ENCODE measurements at regions not wholly inside any gene's neighbourhood (a gene's known extent, or its start where the extent isn't known, plus 50 kb on each side); places are given as distances from the start of the nearest gene placed in this dataset.
A peak's percentile ranks its signal among the peaks of the same experiment; 100 is the strongest.

- DNase-seq: no peak
Measured at GRCh38 chr1:229196404-229197264, 74.3 kb upstream of the RAB4A start.

- no peak for DNase-seq
Measured at GRCh38 chr1:229197265-229197585, 73.7 kb upstream of the RAB4A start.

DNA sequence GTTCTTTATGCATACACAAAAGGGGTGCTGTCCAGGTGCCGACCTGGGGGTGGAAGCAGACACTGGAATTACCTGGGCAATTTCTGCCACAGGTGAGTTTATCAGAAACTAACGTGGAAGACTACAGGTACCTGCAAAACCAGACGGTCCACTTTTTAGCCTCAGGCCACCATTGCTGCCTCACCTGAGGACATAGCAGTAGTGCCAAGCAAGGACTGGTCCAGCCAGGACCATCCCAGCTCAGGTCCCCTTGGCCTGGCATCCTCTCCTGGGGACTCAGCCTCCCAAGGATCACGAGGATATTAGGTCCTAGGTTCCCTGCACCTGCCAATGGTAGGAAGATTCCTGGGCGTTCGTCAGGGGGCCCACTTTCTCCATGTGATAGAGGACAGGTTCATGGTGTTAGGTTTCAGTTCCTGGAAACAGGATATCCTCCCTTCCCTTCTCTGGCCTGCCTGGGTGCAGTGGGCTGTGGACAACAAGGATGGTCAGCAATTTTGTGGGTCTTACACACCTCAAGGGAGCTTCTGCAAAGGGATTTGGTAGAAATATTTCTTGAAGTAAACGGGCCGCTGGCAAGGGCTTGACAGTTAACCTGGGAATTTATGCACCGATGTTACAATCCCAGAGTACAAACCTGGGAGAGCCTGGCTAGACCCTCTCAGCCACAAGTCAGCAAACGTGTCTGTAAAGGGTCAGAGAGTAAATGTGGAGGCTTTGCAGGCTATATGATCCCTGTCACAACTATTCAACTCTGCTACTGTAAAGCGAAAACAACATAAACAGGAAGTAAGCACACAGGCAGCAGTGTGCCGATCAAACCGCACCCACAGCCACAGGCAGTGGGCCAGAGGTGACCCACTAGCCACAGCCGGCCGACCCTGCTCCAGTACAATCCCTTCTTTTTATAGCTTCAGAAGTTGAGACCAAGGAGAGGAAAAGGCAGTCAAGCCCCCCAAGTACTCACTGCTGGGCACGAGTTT, 71.4 kb upstream of the RAB4A start:
- DNase-seq: no peak

DNA sequence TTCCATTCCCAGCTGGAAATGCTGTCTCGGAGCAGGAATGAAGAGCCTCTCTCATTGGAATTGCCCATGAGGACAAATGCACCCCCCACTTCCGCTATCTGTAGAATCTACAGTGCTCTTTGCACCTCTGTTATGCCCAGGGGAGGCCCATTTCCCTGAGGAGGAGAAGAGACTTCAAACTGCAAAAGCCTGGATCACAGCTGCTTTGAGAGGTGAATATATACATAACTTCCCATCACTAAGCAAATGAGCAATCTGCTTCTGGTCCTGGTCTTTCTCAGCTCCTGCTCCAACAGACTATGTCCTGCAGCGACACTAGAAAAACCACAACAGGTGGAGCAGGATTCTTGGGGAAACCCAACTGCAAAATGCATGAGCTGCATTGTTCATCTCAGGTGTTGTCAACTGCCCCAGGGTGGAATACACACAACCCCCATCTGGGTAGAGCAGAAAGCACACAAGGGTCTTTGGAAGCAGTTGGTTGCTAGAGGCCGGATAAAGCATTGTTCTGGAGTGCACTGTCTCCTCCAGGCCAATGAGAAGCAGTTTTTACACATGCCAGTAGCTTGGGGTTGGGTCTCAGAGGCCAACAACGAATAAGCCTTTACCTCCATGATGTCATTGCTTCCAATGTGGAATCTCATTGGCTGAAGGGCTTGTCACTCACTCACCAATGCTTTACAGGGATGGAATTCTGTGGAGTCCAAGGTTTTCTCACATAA, 67.7 kb upstream of the RAB4A start:
- DNase-seq: no peak

GRCh38 chr1:229203991-229204632, 66.8 kb upstream of the RAB4A start:
- no peak for DNase-seq

GRCh38 chr1:229204921-229205777, 65.8 kb upstream of the RAB4A start:
- no peak for DNase-seq

- no peak for DNase-seq
Measured at GRCh38 chr1:229205854-229206253, 65.1 kb upstream of the RAB4A start.

- no peak for DNase-seq
Measured at GRCh38 chr1:229207916-229208315, 63.0 kb upstream of the RAB4A start.

DNA sequence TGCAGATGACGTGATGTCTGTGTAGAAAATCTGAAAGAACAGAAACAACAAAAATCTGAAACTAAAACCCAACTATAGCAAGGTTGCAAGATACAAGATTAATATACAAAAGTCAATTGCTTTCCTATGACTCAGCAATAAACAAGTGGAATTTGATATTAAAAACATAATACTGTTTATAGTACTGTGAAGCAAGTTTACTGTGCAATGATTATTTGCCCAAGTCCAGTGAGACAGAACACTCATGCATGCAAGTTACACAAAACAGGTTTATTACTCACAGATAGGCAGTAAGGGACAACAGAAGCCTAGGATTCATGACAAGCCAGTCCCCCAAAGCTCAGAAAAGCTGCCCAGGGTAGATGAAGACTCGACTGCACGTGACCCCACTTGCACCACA, 62.4 kb upstream of the RAB4A start:
- DNase-seq: no peak

DNA sequence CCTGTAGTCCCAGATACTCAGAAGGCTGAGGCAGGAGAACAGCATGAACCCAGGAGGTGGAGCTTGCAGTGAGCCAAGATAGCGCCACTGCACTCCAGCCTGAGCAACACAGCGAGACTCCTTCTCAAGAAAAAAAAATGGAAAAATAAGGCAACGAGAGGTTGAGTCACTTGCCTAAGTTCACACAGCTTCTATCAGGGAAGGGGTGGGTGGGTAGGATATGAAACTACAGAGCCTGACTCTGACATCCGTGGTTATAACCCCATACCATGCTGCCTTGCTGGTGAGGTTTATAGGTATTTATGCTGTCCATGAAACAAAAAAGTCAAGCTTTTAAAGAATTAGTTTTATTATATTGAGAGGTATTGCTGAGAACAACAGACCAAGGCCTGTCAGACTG, 61.5 kb upstream of the RAB4A start:
- no peak for DNase-seq

GRCh38 chr1:229209816-229210215, 61.1 kb upstream of the RAB4A start:
- DNase-seq: no peak

DNA sequence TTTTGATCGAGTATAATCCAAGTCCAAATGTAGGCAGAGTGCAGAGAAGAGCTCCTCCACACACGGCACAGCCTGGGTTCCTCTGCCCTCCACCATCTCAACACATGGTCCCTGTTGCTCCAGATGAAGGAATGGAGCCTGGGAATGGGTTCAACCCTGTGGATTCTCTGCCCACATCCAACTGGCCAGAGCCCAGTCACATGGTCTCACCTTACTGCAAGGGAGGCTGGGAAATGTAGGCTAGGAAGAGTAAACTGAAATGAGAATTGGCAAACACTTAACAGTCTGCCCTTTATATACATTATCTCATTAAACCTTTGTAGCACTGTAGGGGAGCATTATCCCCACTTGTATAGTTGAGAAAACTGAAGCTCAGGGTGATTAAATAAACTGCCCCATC, 60.1 kb upstream of the RAB4A start:
- DNase-seq: no peak

DNA sequence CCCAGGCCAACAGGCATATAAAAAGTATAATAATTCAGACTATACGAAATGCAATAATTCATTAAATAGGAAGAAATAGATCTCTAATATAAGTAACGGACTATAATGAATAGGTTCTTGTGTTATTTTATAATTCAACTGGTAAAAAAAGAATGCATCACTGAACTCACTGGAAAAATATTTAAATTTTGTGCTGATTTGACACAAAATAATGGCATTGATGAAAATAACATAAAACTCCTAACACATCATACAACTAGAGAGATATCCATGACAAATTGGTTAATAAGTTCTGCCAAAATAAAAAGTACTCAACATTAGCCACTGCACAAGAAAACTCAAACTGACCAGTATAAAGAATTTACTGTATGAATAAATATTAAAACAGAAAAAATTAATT, 57.1 kb upstream of the RAB4A start:
- no peak for DNase-seq

- no peak for DNase-seq
Measured at GRCh38 chr1:229217716-229218115, 53.2 kb upstream of the RAB4A start.

DNA sequence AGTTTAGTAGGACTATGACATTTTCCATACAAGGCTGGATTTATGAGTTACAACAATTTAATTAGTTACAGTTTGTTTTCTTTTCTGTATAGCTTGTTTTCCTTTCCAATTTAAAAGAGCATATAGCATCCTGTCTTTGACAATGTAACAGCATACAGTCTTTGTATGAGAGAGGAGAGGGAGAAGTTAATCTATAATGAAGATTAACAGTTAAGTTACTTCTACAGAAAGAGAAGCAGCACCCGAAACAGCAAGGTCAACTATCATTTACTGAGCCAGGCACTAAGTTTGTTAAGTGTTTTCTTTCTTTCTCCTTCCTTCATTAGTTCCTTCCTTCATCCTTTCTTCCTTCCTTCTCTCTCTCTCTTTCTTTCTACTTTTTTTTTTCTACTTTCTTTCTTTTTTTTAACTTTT, 52.3 kb upstream of the RAB4A start:
- DNase-seq: no peak

DNA sequence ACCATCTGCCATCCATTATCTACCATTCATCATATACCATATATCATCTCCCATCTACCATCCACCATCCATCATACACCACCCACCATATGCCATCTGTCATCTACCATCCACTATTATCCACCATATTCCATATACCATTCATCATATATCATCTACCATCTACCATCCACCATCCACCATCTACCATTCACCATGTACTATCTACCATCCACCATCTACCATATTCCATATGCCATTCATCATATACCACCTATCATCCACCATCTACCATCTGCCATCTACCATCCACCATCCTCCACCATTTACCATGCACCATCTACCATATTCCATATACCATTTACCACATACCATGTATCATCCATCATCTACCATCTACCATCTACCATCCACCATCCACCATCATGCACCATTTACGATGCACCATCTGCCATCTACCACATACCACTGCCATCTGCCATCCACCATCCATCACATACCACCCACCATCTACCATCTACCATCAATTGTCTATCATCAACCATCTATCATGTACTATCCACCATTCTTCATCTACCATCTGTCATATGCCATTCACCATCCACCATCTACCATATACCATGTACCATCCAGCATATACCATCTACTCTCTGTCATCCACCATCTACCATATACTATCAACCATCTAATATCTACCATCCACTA, 50.6 kb upstream of the RAB4A start:
- DNase-seq: no peak

DNA sequence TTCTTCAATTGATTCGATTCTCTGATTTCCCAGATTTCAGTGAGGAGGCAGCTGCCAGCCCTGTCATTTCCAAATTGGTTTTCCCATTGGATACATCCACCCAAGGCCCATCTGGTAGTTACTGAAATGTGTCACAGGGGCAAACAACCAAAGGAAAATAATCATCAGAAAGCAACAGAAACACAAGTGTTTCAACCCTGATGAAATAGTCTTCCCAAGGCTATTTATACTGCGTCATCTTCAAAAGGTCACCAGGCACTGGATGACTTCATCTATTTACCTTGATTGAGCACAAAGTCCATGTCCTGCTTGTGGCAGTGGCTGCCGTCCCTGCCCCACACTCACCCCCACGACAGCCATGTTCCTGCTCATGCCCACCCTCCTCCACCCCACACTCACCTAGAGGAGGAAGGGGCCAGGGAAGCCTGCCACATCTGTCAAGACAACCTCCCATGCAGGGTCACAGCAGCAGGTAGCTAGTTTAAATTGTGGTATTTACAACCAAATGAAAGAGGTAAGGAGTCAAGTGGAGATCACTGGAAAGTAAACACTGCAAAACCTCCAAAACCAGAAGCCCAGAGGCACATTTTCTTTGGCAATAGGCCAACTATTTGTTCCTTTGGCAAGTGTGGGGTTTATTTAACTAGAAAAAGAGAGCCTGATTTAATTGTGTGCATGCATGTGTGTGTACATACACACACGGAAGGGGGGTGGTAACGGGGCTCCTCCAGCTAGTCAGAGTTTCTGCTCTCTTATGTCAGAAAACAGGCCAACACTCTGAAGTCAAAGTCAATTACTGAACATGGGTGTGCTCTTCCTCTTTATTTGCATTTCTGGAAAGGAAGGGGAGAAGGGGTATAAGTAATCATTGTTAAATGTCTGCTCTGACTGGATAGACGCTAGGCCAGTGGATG, 49.5 kb upstream of the RAB4A start:
- peak; percentile 68 for DNase-seq

Data from NCI-H1436 treated with DMSO at 0.1 percent for 48 hours (cell line).